HT1080 (cell line): ENCODE measurements at regions not wholly inside any gene's neighbourhood (a gene's known extent, or its start where the extent isn't known, plus 50 kb on each side); places are given as distances from the start of the nearest gene placed in this dataset.

Source experiments
- DNase-seq: peaks from one replicate; pipeline ENCODE4 v3.0.0-alpha.2; 2015; ENCODE audit warnings: low read depth

DNA sequence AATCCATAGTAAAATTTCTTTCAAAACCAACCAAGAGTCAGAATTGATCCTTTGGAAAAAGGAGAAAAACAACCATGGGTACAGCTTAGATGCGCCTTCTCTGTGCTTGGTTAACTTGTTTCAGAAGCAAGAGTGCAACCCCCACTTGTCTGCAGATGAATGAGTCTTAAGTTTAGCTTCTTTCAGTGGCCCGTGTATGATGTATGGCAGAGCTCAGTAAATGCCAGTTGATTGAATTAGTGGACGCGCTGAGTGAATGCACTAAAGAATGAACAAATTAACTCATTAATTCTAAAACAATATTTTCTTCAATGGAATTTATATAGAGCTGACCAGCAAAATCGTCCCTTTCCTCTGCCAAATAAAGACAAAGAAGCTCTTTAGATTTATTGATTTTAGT is 67.0 kb upstream of the ARHGEF3 start:
- DNase-seq = no peak

GRCh38 chr3:56867671-56868070 is 65.9 kb upstream of the ARHGEF3 start:
- no peak for DNase-seq

DNA sequence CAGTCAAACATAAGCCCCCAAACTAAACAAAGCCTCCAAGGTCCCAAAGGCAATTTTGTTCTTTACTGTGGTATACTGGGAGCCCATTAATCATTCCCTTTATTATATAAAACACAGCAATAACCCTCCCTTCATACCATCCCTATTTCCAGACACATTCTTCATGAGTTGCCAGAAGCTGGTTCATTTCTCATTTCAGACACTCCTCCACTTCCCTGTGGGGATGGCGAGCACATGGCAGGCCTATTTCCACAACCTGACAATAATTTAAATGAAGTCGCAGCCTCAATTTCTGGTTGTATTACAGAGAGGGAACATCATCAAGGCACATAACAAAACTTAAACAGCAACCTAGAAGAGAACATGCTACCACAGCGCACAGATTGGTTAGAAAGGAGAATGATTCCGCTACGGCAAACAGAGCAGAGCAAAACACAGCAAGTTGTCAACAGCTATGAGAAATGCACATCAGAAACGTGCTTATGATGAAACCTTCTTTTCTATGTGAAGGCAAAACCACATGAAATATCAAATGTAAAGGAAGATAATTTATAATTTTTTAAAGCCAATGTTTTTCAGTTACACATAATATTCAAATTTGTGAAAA is 63.3 kb upstream of the ARHGEF3 start:
- DNase-seq = no peak

GRCh38 chr3:56864090-56864489 is 62.3 kb upstream of the ARHGEF3 start:
- no peak for DNase-seq

- DNase-seq = peak; percentile 67
These were observed 60.8 kb upstream of the ARHGEF3 start for GRCh38 chr3:56862352-56863062.

GRCh38 chr3:56861511-56861910 is 59.8 kb upstream of the ARHGEF3 start:
- DNase-seq = no peak

GRCh38 chr3:56860939-56861338 is 59.2 kb upstream of the ARHGEF3 start:
- DNase-seq = no peak

- DNase-seq = no peak
These were observed 58.6 kb upstream of the ARHGEF3 start for GRCh38 chr3:56860351-56860750.

DNA sequence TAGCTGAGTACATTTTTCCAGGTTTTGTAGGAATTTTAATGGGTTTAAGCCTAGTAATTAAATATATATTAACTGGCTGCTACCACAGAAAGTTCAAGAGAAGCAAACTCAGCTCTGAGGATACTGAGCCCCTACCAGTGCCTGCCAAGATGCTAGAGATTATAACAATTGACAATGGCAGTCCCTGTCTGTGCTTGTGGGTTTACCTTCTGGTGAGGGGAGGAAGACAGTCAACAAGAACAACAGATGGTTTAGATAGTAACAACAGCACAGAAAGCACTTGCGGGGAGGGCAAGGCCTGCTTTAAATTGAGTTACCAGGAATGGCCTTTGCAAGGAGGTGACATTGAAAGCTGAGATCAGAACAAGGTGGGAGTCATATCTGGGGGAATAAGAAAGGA is 56.6 kb upstream of the ARHGEF3 start:
- DNase-seq = no peak

GRCh38 chr3:56857178-56857577 is 55.4 kb upstream of the ARHGEF3 start:
- DNase-seq = no peak

GRCh38 chr3:56856752-56857151 is 55.0 kb upstream of the ARHGEF3 start:
- no peak for DNase-seq

GRCh38 chr3:56855856-56856512 is 54.2 kb upstream of the ARHGEF3 start:
- no peak for DNase-seq

DNA sequence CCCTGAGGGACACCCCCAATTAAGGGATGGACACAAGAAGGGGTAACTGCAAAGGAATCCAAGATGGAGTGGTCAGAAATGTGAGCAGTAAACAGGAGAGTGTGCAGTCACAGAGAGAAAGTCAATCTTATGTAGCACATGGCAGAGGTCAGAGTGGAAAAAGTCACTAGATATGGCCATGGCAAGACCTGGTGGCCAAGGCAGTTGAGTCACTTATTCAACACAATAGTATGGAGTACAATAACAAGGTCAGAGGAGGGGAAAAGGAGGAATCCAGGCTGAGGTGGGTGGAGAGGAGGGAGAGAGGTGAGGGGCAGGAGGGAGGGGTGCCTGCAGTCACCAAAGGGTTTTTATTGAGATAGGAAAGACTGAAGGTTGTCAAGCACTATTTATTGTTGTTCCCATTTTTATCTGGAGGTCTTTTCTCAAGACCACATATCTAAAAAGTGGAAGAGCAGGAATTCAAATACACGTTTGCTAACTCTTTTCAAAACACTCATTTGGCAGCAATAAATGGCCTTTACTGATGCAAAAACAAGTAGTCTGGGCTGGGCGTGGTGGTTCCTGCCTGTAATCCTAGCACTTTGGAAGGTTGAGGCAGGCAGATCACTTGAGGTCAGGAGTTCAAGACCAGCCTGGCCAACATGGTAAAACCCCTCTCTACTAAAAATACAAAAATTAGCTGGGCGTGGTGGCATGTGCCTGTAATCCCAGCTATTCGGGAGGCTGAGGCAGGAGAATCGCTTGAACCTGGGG is 53.3 kb upstream of the ARHGEF3 start:
- no peak for DNase-seq

DNA sequence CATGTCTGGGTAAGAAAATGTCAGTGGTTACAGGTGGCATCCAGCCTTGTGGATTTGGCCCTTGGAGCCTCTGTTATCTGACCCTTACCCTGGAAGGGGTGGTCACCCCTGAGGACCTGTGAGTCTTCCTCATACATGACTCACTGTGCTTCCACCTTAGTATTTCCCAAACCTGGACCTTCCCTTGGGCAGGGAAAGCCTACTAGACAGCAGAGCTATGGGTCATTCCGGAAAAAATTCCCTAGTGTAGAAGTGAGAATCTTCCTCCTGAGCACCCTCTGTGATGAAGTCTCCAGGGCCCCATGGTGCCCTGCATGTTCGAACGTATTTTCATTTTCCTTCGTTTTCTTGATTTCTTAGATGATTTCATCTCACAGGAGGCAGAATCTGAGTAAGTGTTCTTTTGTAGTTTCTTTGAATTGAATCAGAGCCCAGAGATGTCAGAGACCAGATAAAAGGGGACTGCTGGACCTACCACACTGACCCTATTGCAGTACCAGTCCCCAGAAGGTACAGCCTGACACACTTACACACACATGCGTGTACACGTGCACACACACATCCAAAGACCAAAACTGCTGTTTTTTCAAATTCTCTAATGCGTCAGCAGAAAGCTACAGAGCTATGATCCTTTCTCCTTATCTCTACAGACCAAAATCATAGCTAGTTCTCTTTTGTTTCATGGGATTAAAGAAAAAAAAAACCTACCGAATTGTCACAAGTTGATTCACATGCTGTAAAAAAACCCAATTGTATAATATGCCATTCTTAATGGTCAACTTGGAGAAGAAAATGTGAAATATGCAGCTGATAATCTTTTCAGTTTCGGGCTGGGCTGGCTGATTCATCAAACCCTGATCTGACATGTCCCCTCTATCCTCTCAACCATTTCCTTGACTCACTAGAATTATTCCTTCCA is 50.5 kb upstream of the ARHGEF3 start:
- DNase-seq = peak; percentile 62
